Forelimb muscle (tissue), 1 donor: ENCODE measurements at regions not wholly inside any gene's neighbourhood (a gene's known extent, or its start where the extent isn't known, plus 50 kb on each side); places are given as distances from the start of the nearest gene placed in this dataset.
A peak's percentile ranks its signal among the peaks of the same experiment; 100 is the strongest.

Experiments
- DNase-seq: peaks from one replicate; pipeline ENCODE4 v3.0.0-alpha.2; 2013; ENCODE audit warnings: low read depth

GRCh38 chr13:73268306-73268705 lies 209.5 kb downstream of the KLF5 start:
- no peak for DNase-seq

- no peak for DNase-seq
These were observed 207.9 kb downstream of the KLF5 start for GRCh38 chr13:73266640-73267180.

- DNase-seq: no peak
These were observed 204.2 kb downstream of the KLF5 start for GRCh38 chr13:73262862-73263627.

GRCh38 chr13:73261739-73262216 lies 203.0 kb downstream of the KLF5 start:
- no peak for DNase-seq

GRCh38 chr13:73259061-73260017 lies 200.5 kb downstream of the KLF5 start:
- DNase-seq: peak; percentile 31

- DNase-seq: no peak
These were observed 199.6 kb downstream of the KLF5 start for GRCh38 chr13:73258406-73258805.

GRCh38 chr13:73254827-73255226 lies 196.0 kb downstream of the KLF5 start:
- no peak for DNase-seq

GRCh38 chr13:73251626-73252265 lies 192.9 kb downstream of the KLF5 start:
- DNase-seq: no peak

GRCh38 chr13:73250061-73250460 lies 191.3 kb downstream of the KLF5 start:
- DNase-seq: no peak

- DNase-seq: no peak
These were observed 190.1 kb downstream of the KLF5 start for GRCh38 chr13:73248711-73249580.

GRCh38 chr13:73248154-73248553 lies 189.3 kb downstream of the KLF5 start:
- no peak for DNase-seq

GRCh38 chr13:73245246-73245645 lies 186.4 kb downstream of the KLF5 start:
- no peak for DNase-seq

GRCh38 chr13:73244467-73244866 lies 185.7 kb downstream of the KLF5 start:
- no peak for DNase-seq

GRCh38 chr13:73242515-73243015 lies 183.8 kb downstream of the KLF5 start:
- no peak for DNase-seq

- no peak for DNase-seq
These were observed 181.4 kb downstream of the KLF5 start for GRCh38 chr13:73240193-73240592.

- no peak for DNase-seq
These were observed 176.6 kb downstream of the KLF5 start for GRCh38 chr13:73235385-73235784.

GRCh38 chr13:73231471-73231870 lies 172.7 kb downstream of the KLF5 start:
- DNase-seq: no peak

GRCh38 chr13:73230716-73231115 lies 171.9 kb downstream of the KLF5 start:
- no peak for DNase-seq

- DNase-seq: no peak
These were observed 169.7 kb downstream of the KLF5 start for GRCh38 chr13:73228546-73228945.

- no peak for DNase-seq
These were observed 167.2 kb downstream of the KLF5 start for GRCh38 chr13:73225990-73226389.

- DNase-seq: no peak
These were observed 165.9 kb downstream of the KLF5 start for GRCh38 chr13:73224703-73225102.
